ENCODE measurements at regions not wholly inside any gene's neighbourhood (a gene's known extent, or its start where the extent isn't known, plus 50 kb on each side); places are given as distances from the start of the nearest gene placed in this dataset.

DNA sequence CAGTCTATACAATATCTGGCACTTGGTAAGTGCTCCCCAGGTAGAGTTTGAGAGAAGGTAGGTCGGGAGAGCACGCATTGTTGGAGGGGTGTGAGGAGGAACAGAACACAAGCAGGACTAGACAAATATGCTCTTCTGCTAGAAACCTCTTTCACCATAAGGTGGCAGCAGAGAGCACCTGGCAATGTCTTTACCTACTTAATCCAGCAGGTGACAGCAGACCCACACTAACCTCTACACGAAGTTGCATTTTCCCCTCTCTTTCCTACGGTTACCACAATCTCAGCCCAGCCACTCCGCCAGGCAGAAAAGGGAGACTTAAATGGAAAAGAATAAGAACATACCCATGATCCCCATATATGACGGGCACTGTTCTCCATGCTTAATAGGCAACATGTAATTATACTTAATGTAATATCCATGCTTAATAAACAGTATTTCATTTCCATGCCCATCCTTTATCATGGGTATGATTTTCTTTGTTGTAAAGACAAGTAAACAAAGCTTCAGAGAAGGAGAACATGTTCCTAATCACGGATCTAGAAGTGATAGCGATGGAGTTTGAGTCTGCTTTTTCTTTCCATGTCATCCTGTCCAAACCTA is 55.1 kb upstream of the CCL2 start:
- TF ChIP-seq RARB (CRISPR knock-in tag; IDR thresholded peaks at IDR 0.05) (no peak), ZNF70 (CRISPR knock-in tag; IDR thresholded peaks at IDR 0.05) (no peak), ISL1 (CRISPR knock-in tag; IDR thresholded peaks at IDR 0.05) (no peak), ZFP3 (CRISPR knock-in tag; IDR thresholded peaks at IDR 0.05) (no peak), ARNTL (CRISPR knock-in tag; IDR thresholded peaks at IDR 0.05; ENCODE audit: borderline replicate concordance, low read depth) (no peak), ZFP30 (CRISPR knock-in tag; IDR thresholded peaks at IDR 0.05) (no peak), SNAI2 (CRISPR knock-in tag; IDR thresholded peaks at IDR 0.05) (no peak), CREB5 (CRISPR knock-in tag; IDR thresholded peaks at IDR 0.05; ENCODE audit: low read depth) (no peak), ZC3H10 (CRISPR knock-in tag; IDR thresholded peaks at IDR 0.05) (no peak)
- TF ChIP-seq, protein P1, sequence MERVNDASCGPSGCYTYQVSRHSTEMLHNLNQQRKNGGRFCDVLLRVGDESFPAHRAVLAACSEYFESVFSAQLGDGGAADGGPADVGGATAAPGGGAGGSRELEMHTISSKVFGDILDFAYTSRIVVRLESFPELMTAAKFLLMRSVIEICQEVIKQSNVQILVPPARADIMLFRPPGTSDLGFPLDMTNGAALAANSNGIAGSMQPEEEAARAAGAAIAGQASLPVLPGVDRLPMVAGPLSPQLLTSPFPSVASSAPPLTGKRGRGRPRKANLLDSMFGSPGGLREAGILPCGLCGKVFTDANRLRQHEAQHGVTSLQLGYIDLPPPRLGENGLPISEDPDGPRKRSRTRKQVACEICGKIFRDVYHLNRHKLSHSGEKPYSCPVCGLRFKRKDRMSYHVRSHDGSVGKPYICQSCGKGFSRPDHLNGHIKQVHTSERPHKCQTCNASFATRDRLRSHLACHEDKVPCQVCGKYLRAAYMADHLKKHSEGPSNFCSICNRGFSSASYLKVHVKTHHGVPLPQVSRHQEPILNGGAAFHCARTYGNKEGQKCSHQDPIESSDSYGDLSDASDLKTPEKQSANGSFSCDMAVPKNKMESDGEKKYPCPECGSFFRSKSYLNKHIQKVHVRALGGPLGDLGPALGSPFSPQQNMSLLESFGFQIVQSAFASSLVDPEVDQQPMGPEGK (CRISPR knock-in tag; IDR thresholded peaks at IDR 0.05; ENCODE audit: borderline replicate concordance) = no peak
